ENCODE measurements at regions not wholly inside any gene's neighbourhood (a gene's known extent, or its start where the extent isn't known, plus 50 kb on each side); places are given as distances from the start of the nearest gene placed in this dataset.

DNA sequence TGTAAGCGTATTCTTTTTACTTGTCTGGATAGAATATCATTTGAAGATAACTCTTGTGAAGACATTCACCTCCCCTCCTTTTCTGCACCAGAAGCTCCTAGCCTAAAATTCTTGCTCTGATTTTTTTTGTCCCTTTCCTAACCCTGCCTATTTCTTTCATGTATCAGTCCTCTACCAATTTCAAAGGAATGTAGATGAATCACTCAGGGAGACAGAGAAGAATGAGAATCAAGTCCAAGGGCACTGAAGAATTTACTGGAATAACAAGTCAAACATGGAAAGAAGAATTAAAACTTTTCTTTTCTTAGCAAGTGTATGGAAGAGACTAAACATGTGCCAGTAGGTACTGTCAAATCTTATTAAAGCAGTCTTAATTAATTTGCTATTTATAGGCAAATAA lies 618.7 kb downstream of the DNAH5 start:
- TF ChIP-seq ZNF396 (CRISPR knock-in tag; IDR thresholded peaks at IDR 0.05; ENCODE audit: borderline replicate concordance) (no peak), CBFB (CRISPR knock-in tag; IDR thresholded peaks at IDR 0.05; ENCODE audit: low read depth) (no peak)
- TF ChIP-seq, protein P1, sequence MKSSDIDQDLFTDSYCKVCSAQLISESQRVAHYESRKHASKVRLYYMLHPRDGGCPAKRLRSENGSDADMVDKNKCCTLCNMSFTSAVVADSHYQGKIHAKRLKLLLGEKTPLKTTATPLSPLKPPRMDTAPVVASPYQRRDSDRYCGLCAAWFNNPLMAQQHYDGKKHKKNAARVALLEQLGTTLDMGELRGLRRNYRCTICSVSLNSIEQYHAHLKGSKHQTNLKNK (CRISPR knock-in tag; IDR thresholded peaks at IDR 0.05), result no peak
- TF ChIP-seq, protein P2, sequence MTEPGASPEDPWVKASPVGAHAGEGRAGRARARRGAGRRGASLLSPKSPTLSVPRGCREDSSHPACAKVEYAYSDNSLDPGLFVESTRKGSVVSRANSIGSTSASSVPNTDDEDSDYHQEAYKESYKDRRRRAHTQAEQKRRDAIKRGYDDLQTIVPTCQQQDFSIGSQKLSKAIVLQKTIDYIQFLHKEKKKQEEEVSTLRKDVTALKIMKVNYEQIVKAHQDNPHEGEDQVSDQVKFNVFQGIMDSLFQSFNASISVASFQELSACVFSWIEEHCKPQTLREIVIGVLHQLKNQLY (CRISPR knock-in tag; IDR thresholded peaks at IDR 0.05), result no peak
- TF ChIP-seq, protein P3, sequence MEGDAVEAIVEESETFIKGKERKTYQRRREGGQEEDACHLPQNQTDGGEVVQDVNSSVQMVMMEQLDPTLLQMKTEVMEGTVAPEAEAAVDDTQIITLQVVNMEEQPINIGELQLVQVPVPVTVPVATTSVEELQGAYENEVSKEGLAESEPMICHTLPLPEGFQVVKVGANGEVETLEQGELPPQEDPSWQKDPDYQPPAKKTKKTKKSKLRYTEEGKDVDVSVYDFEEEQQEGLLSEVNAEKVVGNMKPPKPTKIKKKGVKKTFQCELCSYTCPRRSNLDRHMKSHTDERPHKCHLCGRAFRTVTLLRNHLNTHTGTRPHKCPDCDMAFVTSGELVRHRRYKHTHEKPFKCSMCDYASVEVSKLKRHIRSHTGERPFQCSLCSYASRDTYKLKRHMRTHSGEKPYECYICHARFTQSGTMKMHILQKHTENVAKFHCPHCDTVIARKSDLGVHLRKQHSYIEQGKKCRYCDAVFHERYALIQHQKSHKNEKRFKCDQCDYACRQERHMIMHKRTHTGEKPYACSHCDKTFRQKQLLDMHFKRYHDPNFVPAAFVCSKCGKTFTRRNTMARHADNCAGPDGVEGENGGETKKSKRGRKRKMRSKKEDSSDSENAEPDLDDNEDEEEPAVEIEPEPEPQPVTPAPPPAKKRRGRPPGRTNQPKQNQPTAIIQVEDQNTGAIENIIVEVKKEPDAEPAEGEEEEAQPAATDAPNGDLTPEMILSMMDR (IDR thresholded peaks at IDR 0.05), result no peak
- TF ChIP-seq, protein P4, sequence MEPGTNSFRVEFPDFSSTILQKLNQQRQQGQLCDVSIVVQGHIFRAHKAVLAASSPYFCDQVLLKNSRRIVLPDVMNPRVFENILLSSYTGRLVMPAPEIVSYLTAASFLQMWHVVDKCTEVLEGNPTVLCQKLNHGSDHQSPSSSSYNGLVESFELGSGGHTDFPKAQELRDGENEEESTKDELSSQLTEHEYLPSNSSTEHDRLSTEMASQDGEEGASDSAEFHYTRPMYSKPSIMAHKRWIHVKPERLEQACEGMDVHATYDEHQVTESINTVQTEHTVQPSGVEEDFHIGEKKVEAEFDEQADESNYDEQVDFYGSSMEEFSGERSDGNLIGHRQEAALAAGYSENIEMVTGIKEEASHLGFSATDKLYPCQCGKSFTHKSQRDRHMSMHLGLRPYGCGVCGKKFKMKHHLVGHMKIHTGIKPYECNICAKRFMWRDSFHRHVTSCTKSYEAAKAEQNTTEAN (CRISPR knock-in tag; IDR thresholded peaks at IDR 0.05), result no peak

Measured in WTC11 (cell line).